DMS79 (cell line): ENCODE measurements at regions not wholly inside any gene's neighbourhood (a gene's known extent, or its start where the extent isn't known, plus 50 kb on each side); places are given as distances from the start of the nearest gene placed in this dataset.
"Not testable (repeated sequence)": the region's sequence is repeated elsewhere in the genome, so short reads cannot be mapped to it uniquely, and the experiment has no call there.

Experiments
- DNase-seq: peaks from one replicate; lab custom pipeline; 2025; lab: John Stamatoyannopoulos, UW

- no peak for DNase-seq
Observed at GRCh38 chr3:82410366-82410765, 648.9 kb upstream of the GBE1 start.

- DNase-seq: no peak
Observed at GRCh38 chr3:82409842-82410241, 648.4 kb upstream of the GBE1 start.

GRCh38 chr3:82392203-82392775 is 630.8 kb upstream of the GBE1 start:
- no peak for DNase-seq

GRCh38 chr3:82390868-82391267 is 629.4 kb upstream of the GBE1 start:
- DNase-seq: no peak

- DNase-seq: no peak
Observed at GRCh38 chr3:82386647-82387046, 625.2 kb upstream of the GBE1 start.

GRCh38 chr3:82384181-82384580 is 622.7 kb upstream of the GBE1 start:
- no peak for DNase-seq

GRCh38 chr3:82382831-82383230 is 621.4 kb upstream of the GBE1 start:
- DNase-seq: no peak

GRCh38 chr3:82378392-82378791 is 616.9 kb upstream of the GBE1 start:
- DNase-seq: no peak

- DNase-seq: no peak
Observed at GRCh38 chr3:82376883-82377282, 615.4 kb upstream of the GBE1 start.

- DNase-seq: not testable (repeated sequence)
Observed at GRCh38 chr3:82373833-82374232, 612.4 kb upstream of the GBE1 start.

- no peak for DNase-seq
Observed at GRCh38 chr3:82364827-82365226, 603.4 kb upstream of the GBE1 start.

- no peak for DNase-seq
Observed at GRCh38 chr3:82363131-82363530, 601.7 kb upstream of the GBE1 start.

- no peak for DNase-seq
Observed at GRCh38 chr3:82355228-82355627, 593.8 kb upstream of the GBE1 start.

GRCh38 chr3:82354228-82354627 is 592.8 kb upstream of the GBE1 start:
- no peak for DNase-seq

- DNase-seq: no peak
Observed at GRCh38 chr3:82353306-82354171, 592.1 kb upstream of the GBE1 start.

- no peak for DNase-seq
Observed at GRCh38 chr3:82347585-82347984, 586.1 kb upstream of the GBE1 start.

- no peak for DNase-seq
Observed at GRCh38 chr3:82342521-82342920, 581.1 kb upstream of the GBE1 start.

- no peak for DNase-seq
Observed at GRCh38 chr3:82329300-82329699, 567.9 kb upstream of the GBE1 start.

- DNase-seq: no peak
Observed at GRCh38 chr3:82311901-82312300, 550.5 kb upstream of the GBE1 start.

GRCh38 chr3:82308755-82309154 is 547.3 kb upstream of the GBE1 start:
- no peak for DNase-seq

GRCh38 chr3:82306189-82306588 is 544.7 kb upstream of the GBE1 start:
- no peak for DNase-seq

GRCh38 chr3:82294609-82295008 is 533.2 kb upstream of the GBE1 start:
- DNase-seq: no peak

- no peak for DNase-seq
Observed at GRCh38 chr3:82293867-82294266, 532.4 kb upstream of the GBE1 start.

- no peak for DNase-seq
Observed at GRCh38 chr3:82293435-82293834, 532.0 kb upstream of the GBE1 start.
